LNCaP clone FGC (cell line): ENCODE measurements at regions not wholly inside any gene's neighbourhood (a gene's known extent, or its start where the extent isn't known, plus 50 kb on each side); places are given as distances from the start of the nearest gene placed in this dataset.

ENCODE experiments used
- DNase-seq: peaks from one replicate; pipeline ENCODE4 v3.0.0-alpha.2; 2011; ENCODE audit warnings: low read depth
- H3K4me3 ChIP-seq: 2 replicates; pipeline ENCODE4 v1.5.1; 2011; ENCODE audit warnings: mild to moderate bottlenecking, low read depth, low read length, control low read depth
- TF ChIP-seq, protein P1 (sequence below): IDR thresholded peaks from 2 replicates; pipeline ENCODE4 v1.5.1; 2012; ENCODE audit warnings: mild to moderate bottlenecking; ENCODE audit not compliant: control insufficient read depth, insufficient read depth; ENCODE audit errors: extremely low read depth

- no peak for DNase-seq
- TF ChIP-seq, protein P1, sequence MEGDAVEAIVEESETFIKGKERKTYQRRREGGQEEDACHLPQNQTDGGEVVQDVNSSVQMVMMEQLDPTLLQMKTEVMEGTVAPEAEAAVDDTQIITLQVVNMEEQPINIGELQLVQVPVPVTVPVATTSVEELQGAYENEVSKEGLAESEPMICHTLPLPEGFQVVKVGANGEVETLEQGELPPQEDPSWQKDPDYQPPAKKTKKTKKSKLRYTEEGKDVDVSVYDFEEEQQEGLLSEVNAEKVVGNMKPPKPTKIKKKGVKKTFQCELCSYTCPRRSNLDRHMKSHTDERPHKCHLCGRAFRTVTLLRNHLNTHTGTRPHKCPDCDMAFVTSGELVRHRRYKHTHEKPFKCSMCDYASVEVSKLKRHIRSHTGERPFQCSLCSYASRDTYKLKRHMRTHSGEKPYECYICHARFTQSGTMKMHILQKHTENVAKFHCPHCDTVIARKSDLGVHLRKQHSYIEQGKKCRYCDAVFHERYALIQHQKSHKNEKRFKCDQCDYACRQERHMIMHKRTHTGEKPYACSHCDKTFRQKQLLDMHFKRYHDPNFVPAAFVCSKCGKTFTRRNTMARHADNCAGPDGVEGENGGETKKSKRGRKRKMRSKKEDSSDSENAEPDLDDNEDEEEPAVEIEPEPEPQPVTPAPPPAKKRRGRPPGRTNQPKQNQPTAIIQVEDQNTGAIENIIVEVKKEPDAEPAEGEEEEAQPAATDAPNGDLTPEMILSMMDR, result no peak
Measured at GRCh38 chr12:45535610-45536180, 193.8 kb upstream of the ARID2 start.

GRCh38 chr12:45536284-45536683 lies 193.2 kb upstream of the ARID2 start:
- TF ChIP-seq, protein P1, result no peak
- no peak overlapping the region for H3K4me3 ChIP-seq
- no peak for DNase-seq

More at GRCh38 chr12:45535610-45536180, 193.8 kb upstream of the ARID2 start:
- no peak overlapping the region for H3K4me3 ChIP-seq

DNA sequence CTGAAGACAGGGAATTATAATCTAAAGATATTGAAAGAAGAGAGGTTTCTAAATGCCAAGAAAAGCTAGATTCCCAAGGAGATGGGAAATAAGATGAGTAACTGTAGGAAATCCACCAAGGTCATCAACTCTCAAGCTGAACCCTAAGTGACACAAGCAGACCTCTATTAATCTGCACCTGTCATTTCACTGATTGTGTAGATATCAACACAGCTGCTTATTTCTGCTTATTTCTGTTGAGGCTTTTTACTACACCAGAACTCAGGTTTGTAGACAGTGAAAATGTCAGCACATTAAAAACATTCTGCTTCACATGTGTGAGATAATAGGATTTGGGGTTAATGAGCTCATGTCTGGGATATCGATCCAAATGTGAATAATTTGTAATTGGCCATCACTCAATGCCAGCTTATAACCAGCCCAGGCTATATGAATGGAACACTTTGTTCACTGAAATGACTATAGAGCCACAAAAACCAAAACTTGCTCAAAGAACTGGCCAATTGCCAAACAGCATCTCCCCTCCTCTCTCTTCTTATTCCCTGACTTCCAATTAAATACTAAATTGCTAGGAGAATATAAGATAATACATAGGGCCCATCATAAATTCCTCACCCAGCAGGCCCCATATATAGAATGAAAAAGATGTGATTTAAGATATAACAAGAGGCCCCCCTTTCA lies 188.7 kb upstream of the ARID2 start:
- TF ChIP-seq, protein P1, result no peak
- no peak for DNase-seq
- no peak overlapping the region for H3K4me3 ChIP-seq

- TF ChIP-seq, protein P1, result peak; percentile 72
- peak; percentile 58 for DNase-seq
- no peak overlapping the region for H3K4me3 ChIP-seq
Measured at GRCh38 chr12:45543887-45544286, 185.6 kb upstream of the ARID2 start.

DNA sequence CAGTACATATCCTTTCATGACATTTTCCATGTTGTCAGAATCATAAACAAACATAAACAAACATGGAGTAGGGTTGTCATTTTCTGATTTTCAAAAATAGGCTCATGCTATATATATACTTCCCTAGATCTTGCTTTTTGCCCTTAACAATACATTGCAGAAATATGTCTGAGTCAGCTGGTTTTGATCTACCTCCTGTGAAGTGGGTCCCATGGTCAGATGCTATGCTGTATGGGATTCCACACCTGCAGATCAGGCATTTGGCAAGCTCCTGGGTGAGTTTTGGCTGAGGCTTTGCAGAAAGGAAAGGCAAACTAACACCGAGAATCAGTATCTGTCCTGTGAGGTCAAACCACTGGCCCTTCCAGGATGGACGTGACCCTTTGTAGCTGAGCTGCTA lies 183.0 kb upstream of the ARID2 start:
- DNase-seq, result no peak
- TF ChIP-seq, protein P1, result no peak
- H3K4me3 ChIP-seq, result no peak overlapping the region

GRCh38 chr12:45547132-45547531 lies 182.4 kb upstream of the ARID2 start:
- no peak overlapping the region for H3K4me3 ChIP-seq
- no peak for DNase-seq
- TF ChIP-seq, protein P1, result no peak

- TF ChIP-seq, protein P1, result no peak
- H3K4me3 ChIP-seq, result no peak overlapping the region
- DNase-seq, result no peak
Measured at GRCh38 chr12:45547822-45548221, 181.7 kb upstream of the ARID2 start.
